ENCODE measurements at regions not wholly inside any gene's neighbourhood (a gene's known extent, or its start where the extent isn't known, plus 50 kb on each side); places are given as distances from the start of the nearest gene placed in this dataset.

DNA sequence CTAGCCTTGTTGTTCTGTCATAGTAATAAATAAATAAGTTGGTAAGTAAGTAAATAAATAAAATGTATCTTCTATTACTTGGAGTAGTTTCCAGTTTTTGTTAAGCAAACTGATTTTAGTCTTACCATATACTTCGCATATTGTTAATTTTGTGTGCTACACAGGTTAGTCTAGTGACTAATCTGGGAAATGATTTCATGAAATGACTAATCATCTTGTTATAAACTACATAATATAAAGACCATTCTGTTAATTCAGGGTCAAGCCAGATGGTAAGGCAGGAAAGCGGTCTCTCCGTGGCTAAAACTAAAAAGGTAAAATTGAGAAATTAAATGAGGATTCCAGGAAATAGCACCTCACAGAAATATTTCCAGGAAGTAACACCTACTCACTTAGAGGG lies 58.5 kb upstream of the FOXP2 start:
- POLR2A ChIA-PET, result no interaction called here
- no peaks in the 10 kb centered on the region for H3K4me1 ChIP-seq (ENCODE audit: insufficient read depth, low read length)
- H3K27me3 ChIP-seq (ENCODE audit: control insufficient read depth in 1 of 2, insufficient read depth in 2 of 2, low read length in 2 of 2), result no peaks in the 10 kb centered on the region
- DNase-seq (ENCODE audit: low spot score), result no peak
- no peaks in the 10 kb centered on the region for H3K79me2 ChIP-seq (ENCODE audit: insufficient read depth, low read length)
- WGBS (ENCODE audit: low lambda C conversion rate), result 43% methylated on average over 3 of the region's 3 CpGs
- in situ Hi-C loops (cut with HindIII; ENCODE audit: extremely low pct_ligation_motif_present, low pct_unique_long_range_greater_than_20kb) (no loop called here), intact Hi-C loops (cut with micrococcal nuclease; ENCODE audit: unreplicated experiment) (no loop called here)
- no peaks in the 10 kb centered on the region for H3K36me3 ChIP-seq (replicated peaks in 1 of 2; ENCODE audit: control insufficient read depth in 1 of 2, insufficient read depth in 2 of 2, low read length in 2 of 2)
- CTCF ChIA-PET (ENCODE audit: low intra/inter-chr PET ratio, low total read pairs), result no interaction called here
- no TSS peak for BruUV-seq (replicated peaks)
- ATAC-seq, result no peak
- H3K9ac ChIP-seq (ENCODE audit: insufficient read depth, low read depth, low read length), result no peak overlapping the region
- TF ChIP-seq, protein P1, sequence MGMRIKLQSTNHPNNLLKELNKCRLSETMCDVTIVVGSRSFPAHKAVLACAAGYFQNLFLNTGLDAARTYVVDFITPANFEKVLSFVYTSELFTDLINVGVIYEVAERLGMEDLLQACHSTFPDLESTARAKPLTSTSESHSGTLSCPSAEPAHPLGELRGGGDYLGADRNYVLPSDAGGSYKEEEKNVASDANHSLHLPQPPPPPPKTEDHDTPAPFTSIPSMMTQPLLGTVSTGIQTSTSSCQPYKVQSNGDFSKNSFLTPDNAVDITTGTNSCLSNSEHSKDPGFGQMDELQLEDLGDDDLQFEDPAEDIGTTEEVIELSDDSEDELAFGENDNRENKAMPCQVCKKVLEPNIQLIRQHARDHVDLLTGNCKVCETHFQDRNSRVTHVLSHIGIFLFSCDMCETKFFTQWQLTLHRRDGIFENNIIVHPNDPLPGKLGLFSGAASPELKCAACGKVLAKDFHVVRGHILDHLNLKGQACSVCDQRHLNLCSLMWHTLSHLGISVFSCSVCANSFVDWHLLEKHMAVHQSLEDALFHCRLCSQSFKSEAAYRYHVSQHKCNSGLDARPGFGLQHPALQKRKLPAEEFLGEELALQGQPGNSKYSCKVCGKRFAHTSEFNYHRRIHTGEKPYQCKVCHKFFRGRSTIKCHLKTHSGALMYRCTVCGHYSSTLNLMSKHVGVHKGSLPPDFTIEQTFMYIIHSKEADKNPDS (CRISPR knock-in tag; IDR thresholded peaks at IDR 0.05), result no peak
- TF ChIP-seq ZNF496 (CRISPR knock-in tag; IDR thresholded peaks at IDR 0.05; ENCODE audit: insufficient replicate concordance) (no peak), ZNF317 (CRISPR knock-in tag; IDR thresholded peaks at IDR 0.05) (no peak), ZNF678 (CRISPR knock-in tag; IDR thresholded peaks at IDR 0.05) (no peak), BHLHE40 (IDR thresholded peaks at IDR 0.05; ENCODE audit: low read length) (no peak), HNRNPLL (IDR thresholded peaks at IDR 0.05; ENCODE audit: low read depth, low read length, poor library complexity, severe bottlenecking) (no peak), HMGA1 (CRISPR knock-in tag; conservative IDR thresholded peaks at IDR 0.05) (no peak), BCL6 (CRISPR knock-in tag; IDR thresholded peaks at IDR 0.05) (no peak), YEATS4 (CRISPR knock-in tag; IDR thresholded peaks at IDR 0.05; ENCODE audit: borderline replicate concordance) (no peak), ZNF775 (CRISPR knock-in tag; IDR thresholded peaks at IDR 0.05; ENCODE audit: borderline replicate concordance) (no peak), MAFF (IDR thresholded peaks at IDR 0.05; ENCODE audit: low read depth, low read length) (no peak), ZNF564 (CRISPR knock-in tag; IDR thresholded peaks at IDR 0.05) (no peak), HMG20B (CRISPR knock-in tag; conservative IDR thresholded peaks at IDR 0.05) (no peak), ZNF672 (CRISPR knock-in tag; IDR thresholded peaks at IDR 0.05) (no peak)
- TF ChIP-seq, protein P2, sequence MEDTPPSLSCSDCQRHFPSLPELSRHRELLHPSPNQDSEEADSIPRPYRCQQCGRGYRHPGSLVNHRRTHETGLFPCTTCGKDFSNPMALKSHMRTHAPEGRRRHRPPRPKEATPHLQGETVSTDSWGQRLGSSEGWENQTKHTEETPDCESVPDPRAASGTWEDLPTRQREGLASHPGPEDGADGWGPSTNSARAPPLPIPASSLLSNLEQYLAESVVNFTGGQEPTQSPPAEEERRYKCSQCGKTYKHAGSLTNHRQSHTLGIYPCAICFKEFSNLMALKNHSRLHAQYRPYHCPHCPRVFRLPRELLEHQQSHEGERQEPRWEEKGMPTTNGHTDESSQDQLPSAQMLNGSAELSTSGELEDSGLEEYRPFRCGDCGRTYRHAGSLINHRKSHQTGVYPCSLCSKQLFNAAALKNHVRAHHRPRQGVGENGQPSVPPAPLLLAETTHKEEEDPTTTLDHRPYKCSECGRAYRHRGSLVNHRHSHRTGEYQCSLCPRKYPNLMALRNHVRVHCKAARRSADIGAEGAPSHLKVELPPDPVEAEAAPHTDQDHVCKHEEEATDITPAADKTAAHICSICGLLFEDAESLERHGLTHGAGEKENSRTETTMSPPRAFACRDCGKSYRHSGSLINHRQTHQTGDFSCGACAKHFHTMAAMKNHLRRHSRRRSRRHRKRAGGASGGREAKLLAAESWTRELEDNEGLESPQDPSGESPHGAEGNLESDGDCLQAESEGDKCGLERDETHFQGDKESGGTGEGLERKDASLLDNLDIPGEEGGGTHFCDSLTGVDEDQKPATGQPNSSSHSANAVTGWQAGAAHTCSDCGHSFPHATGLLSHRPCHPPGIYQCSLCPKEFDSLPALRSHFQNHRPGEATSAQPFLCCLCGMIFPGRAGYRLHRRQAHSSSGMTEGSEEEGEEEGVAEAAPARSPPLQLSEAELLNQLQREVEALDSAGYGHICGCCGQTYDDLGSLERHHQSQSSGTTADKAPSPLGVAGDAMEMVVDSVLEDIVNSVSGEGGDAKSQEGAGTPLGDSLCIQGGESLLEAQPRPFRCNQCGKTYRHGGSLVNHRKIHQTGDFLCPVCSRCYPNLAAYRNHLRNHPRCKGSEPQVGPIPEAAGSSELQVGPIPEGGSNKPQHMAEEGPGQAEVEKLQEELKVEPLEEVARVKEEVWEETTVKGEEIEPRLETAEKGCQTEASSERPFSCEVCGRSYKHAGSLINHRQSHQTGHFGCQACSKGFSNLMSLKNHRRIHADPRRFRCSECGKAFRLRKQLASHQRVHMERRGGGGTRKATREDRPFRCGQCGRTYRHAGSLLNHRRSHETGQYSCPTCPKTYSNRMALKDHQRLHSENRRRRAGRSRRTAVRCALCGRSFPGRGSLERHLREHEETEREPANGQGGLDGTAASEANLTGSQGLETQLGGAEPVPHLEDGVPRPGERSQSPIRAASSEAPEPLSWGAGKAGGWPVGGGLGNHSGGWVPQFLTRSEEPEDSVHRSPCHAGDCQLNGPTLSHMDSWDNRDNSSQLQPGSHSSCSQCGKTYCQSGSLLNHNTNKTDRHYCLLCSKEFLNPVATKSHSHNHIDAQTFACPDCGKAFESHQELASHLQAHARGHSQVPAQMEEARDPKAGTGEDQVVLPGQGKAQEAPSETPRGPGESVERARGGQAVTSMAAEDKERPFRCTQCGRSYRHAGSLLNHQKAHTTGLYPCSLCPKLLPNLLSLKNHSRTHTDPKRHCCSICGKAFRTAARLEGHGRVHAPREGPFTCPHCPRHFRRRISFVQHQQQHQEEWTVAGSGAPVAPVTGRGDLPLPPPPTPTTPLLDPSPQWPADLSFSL (CRISPR knock-in tag; IDR thresholded peaks at IDR 0.05), result no peak
- no peak overlapping the region for H3K4me3 ChIP-seq (replicated peaks in 1 of 3; ENCODE audit: insufficient read depth in 1 of 3, low read depth in 2 of 3, low read length in 3 of 3)
- H4K20me1 ChIP-seq (ENCODE audit: insufficient read depth, low read length), result no peaks in the 10 kb centered on the region
- H3K9me3 ChIP-seq (ENCODE audit: low read length), result no peaks in the 10 kb centered on the region
- H3K4me2 ChIP-seq (ENCODE audit: low read depth, low read length), result no peak overlapping the region
- no peak overlapping the region for H3K27ac ChIP-seq (ENCODE audit: extremely low read length, insufficient read depth, low read length)
- FAIRE-seq, result no peak
- no peak overlapping the region for H2AFZ ChIP-seq (ENCODE audit: low read length)
